ENCODE measurements at regions not wholly inside any gene's neighbourhood (a gene's known extent, or its start where the extent isn't known, plus 50 kb on each side); places are given as distances from the start of the nearest gene placed in this dataset.

- TF ChIP-seq POLR2A (IDR thresholded peaks at IDR 0.05; ENCODE audit: low read depth, low read length) (no peak), PAX5 (IDR thresholded peaks at IDR 0.05; ENCODE audit: insufficient read depth, low read length, severe bottlenecking) (no peak), POLR2AphosphoS5 (IDR thresholded peaks at IDR 0.05; ENCODE audit: low read depth, low read length) (no peak)
These were observed 379.1 kb downstream of the SIPA1L2 start for GRCh38 chr1:232250838-232251237.
